HL-60 (cell line): ENCODE measurements at regions not wholly inside any gene's neighbourhood (a gene's known extent, or its start where the extent isn't known, plus 50 kb on each side); places are given as distances from the start of the nearest gene placed in this dataset.

Experiments
- DNase-seq, 2 experiments: peaks; one replicate each; pipeline ENCODE4 v3.0.0-alpha.2; 2010 to 2020; ENCODE audit warnings: low read depth in 1 of 2, low spot score in 1 of 2
- H3K27ac ChIP-seq: fragments of 250-450 bp; sonication (Bioruptor Pico); replicated peaks from 2 replicates; pipeline ENCODE4 v1.5.1; 2020; ENCODE audit warnings: mild to moderate bottlenecking, moderate library complexity
- H3K27me3 ChIP-seq: fragments of 250-450 bp; sonication (Bioruptor Pico); 2 replicates; pipeline ENCODE4 v1.5.1; 2021; ENCODE audit warnings: mild to moderate bottlenecking, moderate library complexity; ENCODE audit not compliant: insufficient read depth, poor library complexity, severe bottlenecking
- H3K4me3 ChIP-seq: replicated peaks from 2 replicates; pipeline ENCODE4 v1.5.1; 2011; ENCODE audit warnings: mild to moderate bottlenecking, control low read depth, low read length; ENCODE audit not compliant: insufficient read depth
- CTCF ChIP-seq: IDR thresholded peaks from one replicate; pipeline ENCODE4 v1.5.1; 2011; ENCODE audit warnings: low read length, control low read depth, inconsistent platforms; ENCODE audit not compliant: insufficient read depth
- GABPA ChIP-seq: IDR thresholded peaks from 2 replicates; pipeline ENCODE4 v1.6.1; 2012; ENCODE audit warnings: low read depth
- POLR2AphosphoS5 ChIP-seq: IDR thresholded peaks from 2 replicates; pipeline ENCODE4 v1.6.1; 2012; ENCODE audit warnings: low read depth
- REST ChIP-seq: IDR thresholded peaks from 2 replicates; pipeline ENCODE4 v1.6.1; 2012; ENCODE audit warnings: low read depth; ENCODE audit not compliant: insufficient replicate concordance
- SPI1 ChIP-seq: IDR thresholded peaks from 2 replicates; pipeline ENCODE4 v1.6.1; 2012; ENCODE audit warnings: low read depth, mild to moderate bottlenecking, borderline replicate concordance

GRCh38 chr1:57883642-57883995, 459.8 kb upstream of the DAB1 start:
- Histone ChIP-seq H3K27ac (no peak overlapping the region), H3K27me3 (no peaks in the 10 kb centered on the region), H3K4me3 (no peak overlapping the region)
- DNase-seq = no peak
- no peak for TF ChIP-seq REST

GRCh38 chr1:57882934-57883641, 459.2 kb upstream of the DAB1 start:
- Histone ChIP-seq H3K27me3 (no peaks in the 10 kb centered on the region), H3K4me3 (no peak overlapping the region), H3K27ac (no peak overlapping the region)
- no peak for DNase-seq
- TF ChIP-seq POLR2AphosphoS5 = no peak
- no peak for TF ChIP-seq CTCF
- TF ChIP-seq GABPA = no peak
- TF ChIP-seq REST = no peak
- TF ChIP-seq SPI1 = no peak

- no peak overlapping the region for H3K27ac ChIP-seq
- DNase-seq = no peak
- TF ChIP-seq REST (no peak), CTCF (no peak), SPI1 (no peak), GABPA (no peak), POLR2AphosphoS5 (no peak)
- no peaks in the 10 kb centered on the region for H3K27me3 ChIP-seq
- H3K4me3 ChIP-seq = no peak overlapping the region
Measured at GRCh38 chr1:57882072-57882471, 458.2 kb upstream of the DAB1 start.
